CD14-positive monocyte (primary cell): ENCODE measurements at regions not wholly inside any gene's neighbourhood (a gene's known extent, or its start where the extent isn't known, plus 50 kb on each side); places are given as distances from the start of the nearest gene placed in this dataset.

Experiments
- DNase-seq, 3 donors: peaks; one replicate each; pipeline ENCODE4 v3.0.0-alpha.2; 2011 to 2022
- H2AFZ ChIP-seq: 2 replicates; pipeline ENCODE4 v1.6.0; 2012; ENCODE audit warnings: mild to moderate bottlenecking, low read depth, low read length, inconsistent platforms; ENCODE audit not compliant: insufficient read depth, poor library complexity, severe bottlenecking
- H3K27ac ChIP-seq, 2 donors: 1 replicate in 1 of 2; 2 replicates in 1 of 2; pipeline ENCODE4 v1.5.1; 2012 to 2013; ENCODE audit warnings: low read length in 2 of 2, control low read depth in 1 of 2, inconsistent platforms in 1 of 2, low read depth in 1 of 2, mild to moderate bottlenecking in 1 of 2
- H3K27me3 ChIP-seq, 2 donors: one replicate each; pipeline versions ENCODE4 v1.6.0 to v1.6.1; 2011 to 2013; ENCODE audit warnings: low read length in 2 of 2; ENCODE audit not compliant: control insufficient read depth in 2 of 2, insufficient read depth in 2 of 2
- H3K36me3 ChIP-seq, 2 donors: replicated peaks in 1 of 2; 1 replicate in 1 of 2; 2 replicates in 1 of 2; pipeline versions ENCODE4 v1.5.1 to v1.6.1; 2012 to 2013; ENCODE audit warnings: low read length in 2 of 2, control low read depth in 1 of 2, inconsistent platforms in 1 of 2, mild to moderate bottlenecking in 1 of 2; ENCODE audit not compliant: insufficient read depth in 2 of 2, control insufficient read depth in 1 of 2
- H3K4me1 ChIP-seq, 2 donors: 1 replicate in 1 of 2; 2 replicates in 1 of 2; pipeline versions ENCODE4 v1.5.1 to v1.6.1; 2012 to 2013; ENCODE audit warnings: low read length in 2 of 2, control low read depth in 1 of 2, inconsistent platforms in 1 of 2, mild to moderate bottlenecking in 1 of 2, moderate library complexity in 1 of 2; ENCODE audit not compliant: insufficient read depth in 2 of 2, control insufficient read depth in 1 of 2
- H3K4me2 ChIP-seq: replicated peaks from 2 replicates; pipeline ENCODE3; 2012; ENCODE audit warnings: low read length, moderate library complexity, mild to moderate bottlenecking; ENCODE audit not compliant: poor library complexity, severe bottlenecking; ENCODE audit errors: extremely low read depth
- H3K4me3 ChIP-seq, 3 experiments: fragments of 200-600 bp in 1 of 3; sonication (generic) in 1 of 3; replicated peaks in 1 of 3; 1 replicate in 2 of 3; 2 replicates in 1 of 3; pipeline ENCODE4 v1.5.1; 2011 to 2013; ENCODE audit warnings: low read length in 3 of 3, mild to moderate bottlenecking in 3 of 3, control low read depth in 2 of 3, low read depth in 2 of 3, inconsistent platforms in 1 of 3, moderate library complexity in 1 of 3
- H3K79me2 ChIP-seq: 2 replicates; pipeline ENCODE4 v1.6.0; 2012; ENCODE audit warnings: mild to moderate bottlenecking, control low read depth, inconsistent platforms, low read length, moderate library complexity; ENCODE audit not compliant: insufficient read depth
- H3K9ac ChIP-seq: 2 replicates; pipeline ENCODE4 v1.6.0; 2017; ENCODE audit warnings: low read length, mild to moderate bottlenecking; ENCODE audit not compliant: insufficient read depth, poor library complexity, severe bottlenecking
- H3K9me3 ChIP-seq, 2 donors: replicated peaks in 1 of 2; 1 replicate in 1 of 2; 2 replicates in 1 of 2; pipeline versions ENCODE4 v1.5.1 to v1.6.1; 2012 to 2013; ENCODE audit warnings: low read length in 2 of 2, control low read depth in 1 of 2; ENCODE audit not compliant: control insufficient read depth in 1 of 2, insufficient read depth in 1 of 2
- H4K20me1 ChIP-seq: 2 replicates; pipeline ENCODE4 v1.6.0; 2012; ENCODE audit warnings: mild to moderate bottlenecking, low read length, control low read depth, moderate library complexity; ENCODE audit not compliant: insufficient read depth
- H3K27ac Mint-ChIP-seq, 7 donors: one replicate each; pipeline ENCODE4 v1.8.0; 2020; ENCODE audit warnings: mild to moderate bottlenecking in 7 of 7, mixed read lengths in 7 of 7, moderate library complexity in 6 of 7, inconsistent platforms in 2 of 7
- H3K27me3 Mint-ChIP-seq, 3 donors: one replicate each; pipeline ENCODE4 v1.8.0; 2021 to 2022; ENCODE audit warnings: low read depth in 3 of 3, mild to moderate bottlenecking in 3 of 3, mixed read lengths in 3 of 3, moderate library complexity in 3 of 3, inconsistent platforms in 1 of 3
- H3K36me3 Mint-ChIP-seq, 2 donors: one replicate each; pipeline ENCODE4 v1.8.0; 2020; ENCODE audit warnings: mixed read lengths in 2 of 2, inconsistent platforms in 1 of 2, mild to moderate bottlenecking in 1 of 2
- H3K4me1 Mint-ChIP-seq: one replicate; pipeline ENCODE4 v1.8.0; 2020; ENCODE audit warnings: mild to moderate bottlenecking, mixed read lengths
- H3K4me3 Mint-ChIP-seq, 2 donors: one replicate each; pipeline ENCODE4 v1.8.0; 2020; ENCODE audit warnings: mild to moderate bottlenecking in 2 of 2, mixed read lengths in 2 of 2, moderate library complexity in 1 of 2
- H3K9me3 Mint-ChIP-seq, 7 donors: one replicate each; pipeline ENCODE4 v1.8.0; 2020 to 2022; ENCODE audit warnings: mixed read lengths in 7 of 7, mild to moderate bottlenecking in 6 of 7, moderate library complexity in 6 of 7, inconsistent platforms in 2 of 7
- WGBS: methylation state at CpG from one replicate; pipeline ENCODE4 v1.1.5; 2013; ENCODE audit warnings: missing lambda C conversion rate; ENCODE audit not compliant: insufficient coverage; 5-methylcytosine and 5-hydroxymethylcytosine counted together
- intact Hi-C, 2 donors: fragments of 100-400 bp; cut with micrococcal nuclease; formaldehyde crosslinking; loops; one replicate each; pipeline versions ENCODE4 v1.15.0 to v1.15.1; 2023
- TF ChIP-seq, protein P1 (sequence below): fragments of 200-600 bp; IDR thresholded peaks from one replicate; pipeline ENCODE4 v1.8.0; 2022; ENCODE audit warnings: antibody characterized with exemption, mild to moderate bottlenecking

- no peak overlapping the region for H3K9ac ChIP-seq
- H3K36me3 ChIP-seq = no peaks in the 10 kb centered on the region
- TF ChIP-seq, protein P1, sequence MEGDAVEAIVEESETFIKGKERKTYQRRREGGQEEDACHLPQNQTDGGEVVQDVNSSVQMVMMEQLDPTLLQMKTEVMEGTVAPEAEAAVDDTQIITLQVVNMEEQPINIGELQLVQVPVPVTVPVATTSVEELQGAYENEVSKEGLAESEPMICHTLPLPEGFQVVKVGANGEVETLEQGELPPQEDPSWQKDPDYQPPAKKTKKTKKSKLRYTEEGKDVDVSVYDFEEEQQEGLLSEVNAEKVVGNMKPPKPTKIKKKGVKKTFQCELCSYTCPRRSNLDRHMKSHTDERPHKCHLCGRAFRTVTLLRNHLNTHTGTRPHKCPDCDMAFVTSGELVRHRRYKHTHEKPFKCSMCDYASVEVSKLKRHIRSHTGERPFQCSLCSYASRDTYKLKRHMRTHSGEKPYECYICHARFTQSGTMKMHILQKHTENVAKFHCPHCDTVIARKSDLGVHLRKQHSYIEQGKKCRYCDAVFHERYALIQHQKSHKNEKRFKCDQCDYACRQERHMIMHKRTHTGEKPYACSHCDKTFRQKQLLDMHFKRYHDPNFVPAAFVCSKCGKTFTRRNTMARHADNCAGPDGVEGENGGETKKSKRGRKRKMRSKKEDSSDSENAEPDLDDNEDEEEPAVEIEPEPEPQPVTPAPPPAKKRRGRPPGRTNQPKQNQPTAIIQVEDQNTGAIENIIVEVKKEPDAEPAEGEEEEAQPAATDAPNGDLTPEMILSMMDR = no peak
- WGBS = 100% methylated on average over 2 of the region's 8 CpGs
- H3K79me2 ChIP-seq = no peaks in the 10 kb centered on the region
- Mint-ChIP-seq H3K4me3 (no peak overlapping the region), H3K9me3 (no peaks in the 10 kb centered on the region), H3K36me3 (no peaks in the 10 kb centered on the region), H3K4me1 (peaks cover 8% of the 10 kb centered on the region), H3K27me3 (no peaks in the 10 kb centered on the region), H3K27ac (no peak overlapping the region)
- H3K27ac ChIP-seq = no peak overlapping the region
- no peaks in the 10 kb centered on the region for H3K27me3 ChIP-seq
- no peaks in the 10 kb centered on the region for H4K20me1 ChIP-seq
- H3K4me2 ChIP-seq = no peak overlapping the region
- H3K9me3 ChIP-seq = no peaks in the 10 kb centered on the region
- intact Hi-C loops = loop anchor here (5.0 to 10.0 kb wide), 4 partner anchors 128 to 405 kb away; no protein-coding TSS in a partner anchor
- no peak for DNase-seq
- H3K4me1 ChIP-seq = no peaks in the 10 kb centered on the region
- no peak overlapping the region for H3K4me3 ChIP-seq
- H2AFZ ChIP-seq = no peak overlapping the region
Observed at GRCh38 chr1:224517171-224517570, 82.6 kb upstream of the WDR26 start.

- Histone ChIP-seq H3K4me1 (no peaks in the 10 kb centered on the region), H3K9me3 (no peaks in the 10 kb centered on the region), H3K4me3 (no peak overlapping the region), H4K20me1 (no peaks in the 10 kb centered on the region), H3K4me2 (no peak overlapping the region), H3K27me3 (no peaks in the 10 kb centered on the region), H3K9ac (no peak overlapping the region), H3K36me3 (no peaks in the 10 kb centered on the region), H3K79me2 (no peaks in the 10 kb centered on the region), H2AFZ (no peak overlapping the region), H3K27ac (no peak overlapping the region)
- WGBS = 100% methylated on average over 1 of the region's 4 CpGs
- Mint-ChIP-seq H3K27ac (peak overlapping the region in 1 of 7 donors; percentile 0), H3K27me3 (peaks cover 0 to 2% (median 0%) of the 10 kb centered on the region in 3 donors), H3K4me3 (no peak overlapping the region), H3K4me1 (peaks cover 7% of the 10 kb centered on the region), H3K36me3 (no peaks in the 10 kb centered on the region), H3K9me3 (no peaks in the 10 kb centered on the region)
- TF ChIP-seq, protein P1 = no peak
- no peak for DNase-seq
- intact Hi-C loops = loop anchor here (5.0 to 10.0 kb wide), 4 partner anchors 126 to 404 kb away; no protein-coding TSS in a partner anchor
Observed at GRCh38 chr1:224518528-224518927, 83.9 kb upstream of the WDR26 start.
